ENCODE measurements at regions not wholly inside any gene's neighbourhood (a gene's known extent, or its start where the extent isn't known, plus 50 kb on each side); places are given as distances from the start of the nearest gene placed in this dataset.

- no peaks in the 10 kb centered on the region; the same call in 1 of the 2 replicates for H3K27me3 ChIP-seq (ENCODE audit: control insufficient read depth, insufficient read depth, low read length)
- TF ChIP-seq, protein P1, sequence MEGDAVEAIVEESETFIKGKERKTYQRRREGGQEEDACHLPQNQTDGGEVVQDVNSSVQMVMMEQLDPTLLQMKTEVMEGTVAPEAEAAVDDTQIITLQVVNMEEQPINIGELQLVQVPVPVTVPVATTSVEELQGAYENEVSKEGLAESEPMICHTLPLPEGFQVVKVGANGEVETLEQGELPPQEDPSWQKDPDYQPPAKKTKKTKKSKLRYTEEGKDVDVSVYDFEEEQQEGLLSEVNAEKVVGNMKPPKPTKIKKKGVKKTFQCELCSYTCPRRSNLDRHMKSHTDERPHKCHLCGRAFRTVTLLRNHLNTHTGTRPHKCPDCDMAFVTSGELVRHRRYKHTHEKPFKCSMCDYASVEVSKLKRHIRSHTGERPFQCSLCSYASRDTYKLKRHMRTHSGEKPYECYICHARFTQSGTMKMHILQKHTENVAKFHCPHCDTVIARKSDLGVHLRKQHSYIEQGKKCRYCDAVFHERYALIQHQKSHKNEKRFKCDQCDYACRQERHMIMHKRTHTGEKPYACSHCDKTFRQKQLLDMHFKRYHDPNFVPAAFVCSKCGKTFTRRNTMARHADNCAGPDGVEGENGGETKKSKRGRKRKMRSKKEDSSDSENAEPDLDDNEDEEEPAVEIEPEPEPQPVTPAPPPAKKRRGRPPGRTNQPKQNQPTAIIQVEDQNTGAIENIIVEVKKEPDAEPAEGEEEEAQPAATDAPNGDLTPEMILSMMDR (IDR thresholded peaks at IDR 0.05; ENCODE audit: insufficient read depth, low read depth, low read length) = no peak
- no peak overlapping the region for H3K4me3 ChIP-seq (ENCODE audit: low read depth, low read length)
- DNase-seq (ENCODE audit: low read depth) = no peak
- H3K36me3 ChIP-seq (ENCODE audit: control insufficient read depth, insufficient read depth, low read length) = no peaks in the 10 kb centered on the region
- CTCF ChIA-PET = interaction anchor here (0.7 to 1.3 kb wide), 3 partner anchors 12 to 174 kb away, joined by 3 read pairs; no protein-coding TSS in a partner anchor
- POLR2A ChIA-PET = no interaction called here
Measured at GRCh38 chr2:217539126-217539525, 463.7 kb downstream of the TNS1 start.

- Histone ChIP-seq H3K36me3 (ENCODE audit: control insufficient read depth, insufficient read depth, low read length) (no peaks in the 10 kb centered on the region), H3K4me3 (ENCODE audit: low read depth, low read length) (no peak overlapping the region), H3K27me3 (ENCODE audit: control insufficient read depth, insufficient read depth, low read length) (no peaks in the 10 kb centered on the region; the same call in 1 of the 2 replicates)
- POLR2A ChIA-PET = no interaction called here
- TF ChIP-seq, protein P1 (IDR thresholded peaks at IDR 0.05; ENCODE audit: insufficient read depth, low read depth, low read length) = no peak
- CTCF ChIA-PET = interaction anchor here (0.7 to 1.3 kb wide), 3 partner anchors 12 to 174 kb away, joined by 3 read pairs; no protein-coding TSS in a partner anchor
- no peak for DNase-seq (ENCODE audit: low read depth)
Measured at GRCh38 chr2:217538719-217539118, 464.1 kb downstream of the TNS1 start.

DNA sequence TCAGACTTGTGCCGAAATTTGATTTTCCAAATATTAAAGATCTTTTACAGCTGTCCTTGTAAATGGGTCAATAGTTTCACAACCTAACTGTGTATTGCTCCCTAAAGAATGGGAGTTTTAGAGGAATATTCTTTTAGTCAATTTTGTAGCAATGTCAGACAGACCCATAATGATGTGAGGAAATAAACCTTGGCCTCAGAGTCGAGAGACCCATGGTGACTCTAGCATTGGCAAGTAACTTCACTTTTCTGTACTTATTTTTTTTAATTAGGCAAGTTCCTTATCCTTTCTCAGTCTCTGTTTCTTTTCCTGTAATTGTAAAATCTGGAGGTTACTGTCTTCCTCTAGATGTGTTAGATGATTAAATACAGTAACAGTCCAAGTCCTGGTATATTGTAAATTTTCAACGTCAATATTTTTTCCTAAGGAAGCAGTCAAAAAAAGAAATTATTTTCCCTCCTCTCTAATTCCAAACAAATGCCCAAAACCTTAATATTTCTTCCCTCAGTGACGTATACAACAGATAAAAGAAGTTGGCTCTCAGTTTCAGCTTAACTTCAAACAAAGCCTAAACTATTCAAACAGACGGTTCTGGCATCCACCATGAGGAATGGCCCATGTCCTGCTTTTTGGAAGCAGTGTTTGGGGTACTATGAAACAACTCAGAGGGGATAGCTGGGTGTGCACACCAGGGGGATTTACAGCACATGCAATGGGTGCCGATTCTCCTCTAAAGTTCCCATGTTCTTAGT lies 466.7 kb downstream of the TNS1 start:
- Histone ChIP-seq H3K27me3 (ENCODE audit: control insufficient read depth, insufficient read depth, low read length) (no peaks in the 10 kb centered on the region; the same call in 1 of the 2 replicates), H3K36me3 (ENCODE audit: control insufficient read depth, insufficient read depth, low read length) (no peaks in the 10 kb centered on the region), H3K4me3 (ENCODE audit: low read depth, low read length) (no peak overlapping the region)
- no peak for DNase-seq (ENCODE audit: low read depth)
- ChIA-PET POLR2A (no interaction called here), CTCF (no interaction called here)
- TF ChIP-seq, protein P1 (IDR thresholded peaks at IDR 0.05; ENCODE audit: insufficient read depth, low read depth, low read length) = no peak

GRCh38 chr2:217530392-217531090 lies 472.3 kb downstream of the TNS1 start:
- ChIA-PET CTCF (no interaction called here), POLR2A (no interaction called here)
- no peaks in the 10 kb centered on the region for H3K36me3 ChIP-seq (ENCODE audit: control insufficient read depth, insufficient read depth, low read length)
- DNase-seq (ENCODE audit: low read depth) = no peak
- H3K27me3 ChIP-seq (ENCODE audit: control insufficient read depth, insufficient read depth, low read length) = no peaks in the 10 kb centered on the region
- TF ChIP-seq, protein P1 (IDR thresholded peaks at IDR 0.05; ENCODE audit: insufficient read depth, low read depth, low read length) = no peak
- no peak overlapping the region for H3K4me3 ChIP-seq (ENCODE audit: low read depth, low read length)

DNA sequence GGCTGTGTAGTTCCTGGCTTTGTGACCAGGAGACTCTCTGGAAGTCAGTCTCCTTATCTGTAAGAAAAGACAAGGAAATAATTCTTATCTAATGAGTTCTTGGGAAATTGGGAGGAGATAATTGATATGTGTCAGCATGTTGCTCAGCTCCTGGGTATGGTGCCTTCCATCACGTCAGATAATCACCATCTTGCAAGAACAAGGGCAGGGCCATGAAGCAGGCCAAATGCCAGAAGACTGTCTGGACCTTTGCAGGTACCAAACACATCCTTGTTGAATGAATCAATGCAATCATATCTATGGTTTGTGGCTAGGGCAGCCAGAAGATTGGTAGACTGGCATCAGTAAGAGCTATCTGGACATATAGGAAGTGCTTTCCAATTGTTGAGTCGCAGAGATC lies 473.5 kb downstream of the TNS1 start:
- TF ChIP-seq, protein P1 (IDR thresholded peaks at IDR 0.05; ENCODE audit: insufficient read depth, low read depth, low read length) = no peak
- ChIA-PET POLR2A (no interaction called here), CTCF (no interaction called here)
- no peaks in the 10 kb centered on the region for H3K36me3 ChIP-seq (ENCODE audit: control insufficient read depth, insufficient read depth, low read length)
- no peak overlapping the region for H3K4me3 ChIP-seq (ENCODE audit: low read depth, low read length)
- no peak for DNase-seq (ENCODE audit: low read depth)
- H3K27me3 ChIP-seq (ENCODE audit: control insufficient read depth, insufficient read depth, low read length) = no peaks in the 10 kb centered on the region

Data from BJ (cell line).